GM21619 (cell line): ENCODE measurements at regions not wholly inside any gene's neighbourhood (a gene's known extent, or its start where the extent isn't known, plus 50 kb on each side); places are given as distances from the start of the nearest gene placed in this dataset.
"Not testable (repeated sequence)": the region's sequence is repeated elsewhere in the genome, so short reads cannot be mapped to it uniquely, and the experiment has no call there.

Experiments
- ATAC-seq: cut with Tn5 transposase; IDR thresholded peaks from one replicate; pipeline ENCODE4 v1.9.1; 2021; ENCODE audit not compliant: unreplicated experiment

DNA sequence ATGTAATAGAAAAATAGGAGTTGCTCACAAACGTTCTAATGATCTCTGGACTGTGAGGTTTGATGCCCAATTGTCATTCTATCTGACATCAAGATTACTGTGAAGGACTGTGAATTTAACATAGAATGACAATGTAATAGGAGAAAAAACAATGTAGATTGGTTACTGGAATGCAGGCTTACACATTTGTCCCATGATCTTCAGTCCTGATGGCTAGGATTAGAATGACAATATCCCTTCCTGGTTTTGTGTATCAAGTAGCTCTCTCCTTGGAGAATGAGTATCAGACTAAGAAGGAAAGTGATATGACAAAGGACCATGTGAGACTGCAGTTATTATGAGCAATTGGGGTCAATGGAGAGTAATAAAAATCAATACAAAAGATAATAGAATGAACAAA is 862.2 kb upstream of the C9orf72 start:
- ATAC-seq: no peak

- no peak for ATAC-seq
Measured at GRCh38 chr9:28439688-28440087, 866.4 kb upstream of the C9orf72 start.

- no peak for ATAC-seq
Measured at GRCh38 chr9:28443461-28443860, 870.2 kb upstream of the C9orf72 start.

GRCh38 chr9:28444637-28445036 is 871.4 kb upstream of the C9orf72 start:
- ATAC-seq: no peak

DNA sequence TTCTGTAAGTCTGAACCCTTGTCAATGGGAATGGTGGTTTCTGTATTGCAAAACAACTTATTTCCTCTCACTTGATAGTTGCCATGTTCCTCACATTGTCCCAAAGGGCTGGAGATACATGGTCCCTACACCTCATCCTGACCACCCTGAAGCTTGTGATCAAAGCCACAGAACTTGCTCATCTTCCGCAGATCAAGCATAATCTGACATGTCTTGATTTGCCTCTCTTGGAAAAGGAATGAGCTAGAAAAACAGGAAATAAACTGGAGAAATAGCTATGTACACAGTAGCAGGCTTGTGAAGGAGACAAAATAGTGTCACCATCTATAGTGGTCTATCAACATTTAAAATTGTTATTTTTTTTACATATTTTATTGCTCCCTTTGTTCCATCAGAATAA is 871.9 kb upstream of the C9orf72 start:
- no peak for ATAC-seq

DNA sequence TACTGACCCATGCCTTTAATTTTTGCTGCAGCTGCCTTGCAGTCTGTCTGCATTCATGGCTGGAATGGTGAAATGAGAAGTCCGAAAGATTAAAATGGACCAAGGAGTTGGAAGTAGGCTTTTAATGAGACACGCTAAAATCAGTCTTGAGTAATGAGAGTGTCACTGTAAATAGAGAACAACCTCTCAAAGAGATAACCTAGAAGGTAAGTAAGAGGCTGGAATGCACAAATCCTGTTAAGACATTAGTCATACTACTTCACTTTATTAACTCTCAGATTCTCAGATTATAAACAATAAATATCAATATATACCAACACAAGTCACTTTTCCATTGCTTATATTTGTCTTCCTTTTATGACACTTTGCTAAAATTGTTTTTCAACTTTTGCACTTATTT is 880.6 kb upstream of the C9orf72 start:
- no peak for ATAC-seq

- ATAC-seq: no peak
Measured at GRCh38 chr9:28456861-28457260, 883.6 kb upstream of the C9orf72 start.

- ATAC-seq: no peak
Measured at GRCh38 chr9:28464481-28465216, 891.4 kb upstream of the C9orf72 start.

DNA sequence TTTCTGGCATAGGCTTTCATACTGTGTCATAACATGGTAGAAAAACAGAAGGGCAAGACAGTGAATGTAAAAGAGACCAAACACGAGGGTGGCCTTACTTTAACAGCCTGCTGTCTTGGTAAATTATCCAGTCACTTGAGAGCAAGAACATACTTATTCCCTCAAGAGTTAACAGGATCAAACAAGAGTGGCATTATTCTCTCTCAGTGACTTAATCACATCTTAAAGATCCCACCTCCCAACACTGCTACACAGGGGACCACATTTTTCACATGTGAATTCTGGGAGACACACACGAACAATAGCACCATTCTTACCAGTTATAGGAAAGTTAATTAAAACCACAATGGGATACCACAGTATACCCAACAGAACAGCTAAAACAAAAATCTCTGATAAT is 898.0 kb upstream of the C9orf72 start:
- ATAC-seq: no peak

- ATAC-seq: no peak
Measured at GRCh38 chr9:28487561-28487960, 914.3 kb upstream of the C9orf72 start.

- no peak for ATAC-seq
Measured at GRCh38 chr9:28491121-28491520, 917.8 kb upstream of the C9orf72 start.

- ATAC-seq: not testable (repeated sequence)
Measured at GRCh38 chr9:28498168-28498567, 924.9 kb upstream of the C9orf72 start.

GRCh38 chr9:28502189-28502588 is 928.9 kb upstream of the C9orf72 start:
- no peak for ATAC-seq

DNA sequence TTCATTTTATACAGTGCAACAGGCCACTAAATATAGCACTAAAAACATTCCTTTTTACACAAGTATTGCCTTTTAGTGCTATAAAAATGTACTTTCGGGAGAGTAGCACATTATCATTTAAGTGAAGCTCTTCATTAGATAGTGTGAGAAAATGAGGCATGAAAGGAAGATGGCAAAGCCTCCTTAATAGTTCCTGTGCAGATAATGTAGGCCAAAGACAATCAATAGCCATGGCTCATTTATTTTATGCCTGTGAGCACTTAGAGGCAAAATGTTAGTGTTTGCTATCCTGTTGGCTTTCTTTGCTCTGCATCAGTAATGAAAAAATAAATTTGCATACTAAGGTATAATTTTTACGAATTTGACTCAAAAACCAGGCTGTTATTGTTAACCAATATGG is 929.5 kb upstream of the C9orf72 start:
- no peak for ATAC-seq

GRCh38 chr9:28503573-28503972 is 930.3 kb upstream of the C9orf72 start:
- no peak for ATAC-seq

DNA sequence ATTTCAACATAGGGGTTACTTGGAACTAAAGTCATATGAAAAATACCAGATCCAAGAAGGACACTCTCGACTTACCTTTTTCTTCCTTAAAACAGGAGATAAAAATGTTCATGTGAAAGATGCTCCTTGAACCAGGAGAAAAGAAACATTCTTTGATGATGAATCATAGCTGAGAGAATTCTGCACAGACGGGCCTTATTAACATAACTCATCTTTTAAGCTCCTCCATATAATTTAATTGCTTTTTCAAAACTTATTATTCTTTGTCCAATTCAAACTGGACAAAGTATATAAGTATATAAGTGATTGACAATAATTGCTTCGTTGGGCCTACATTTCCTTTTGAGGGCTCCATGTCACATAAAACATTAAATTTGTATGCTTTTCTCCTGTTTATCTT is 945.2 kb upstream of the C9orf72 start:
- ATAC-seq: no peak

- ATAC-seq: not testable (repeated sequence)
Measured at GRCh38 chr9:28524309-28524708, 951.0 kb upstream of the C9orf72 start.

DNA sequence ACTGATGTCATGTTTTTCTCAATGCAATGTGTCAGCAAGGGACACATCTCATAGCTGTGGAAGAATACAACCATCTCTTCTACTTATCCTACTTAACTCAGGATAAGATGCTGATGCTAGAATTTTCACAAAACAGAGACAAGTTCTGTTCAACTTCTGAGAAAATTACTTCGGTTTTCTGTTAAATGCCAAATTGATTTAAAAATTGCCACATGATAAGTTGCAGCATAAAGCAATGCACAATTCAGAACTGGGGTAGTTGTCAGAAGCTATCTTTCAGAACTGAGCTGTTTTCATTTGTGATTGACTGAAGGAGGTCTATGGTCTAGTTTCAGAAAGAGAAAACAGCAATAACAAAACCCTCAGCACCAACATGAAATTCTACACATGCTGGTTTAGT is 954.8 kb upstream of the C9orf72 start:
- ATAC-seq: no peak

DNA sequence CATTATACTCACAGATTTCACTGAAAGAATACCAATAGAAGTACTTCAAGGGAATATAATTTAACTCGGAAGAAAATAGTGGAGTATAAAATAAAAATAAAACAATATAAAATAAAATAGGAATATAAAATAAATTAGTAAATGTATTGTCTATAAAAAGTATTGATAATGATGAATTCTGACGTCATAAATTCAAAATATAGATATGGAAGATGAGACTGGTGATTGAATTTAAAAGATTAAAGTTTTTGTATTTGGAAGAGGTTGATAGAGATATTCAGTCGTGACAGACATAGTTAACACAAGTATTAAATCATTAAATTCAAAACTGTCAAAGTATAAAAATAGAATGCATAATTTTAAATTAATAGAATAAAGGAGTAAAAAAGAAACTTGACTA is 964.9 kb upstream of the C9orf72 start:
- ATAC-seq: no peak

DNA sequence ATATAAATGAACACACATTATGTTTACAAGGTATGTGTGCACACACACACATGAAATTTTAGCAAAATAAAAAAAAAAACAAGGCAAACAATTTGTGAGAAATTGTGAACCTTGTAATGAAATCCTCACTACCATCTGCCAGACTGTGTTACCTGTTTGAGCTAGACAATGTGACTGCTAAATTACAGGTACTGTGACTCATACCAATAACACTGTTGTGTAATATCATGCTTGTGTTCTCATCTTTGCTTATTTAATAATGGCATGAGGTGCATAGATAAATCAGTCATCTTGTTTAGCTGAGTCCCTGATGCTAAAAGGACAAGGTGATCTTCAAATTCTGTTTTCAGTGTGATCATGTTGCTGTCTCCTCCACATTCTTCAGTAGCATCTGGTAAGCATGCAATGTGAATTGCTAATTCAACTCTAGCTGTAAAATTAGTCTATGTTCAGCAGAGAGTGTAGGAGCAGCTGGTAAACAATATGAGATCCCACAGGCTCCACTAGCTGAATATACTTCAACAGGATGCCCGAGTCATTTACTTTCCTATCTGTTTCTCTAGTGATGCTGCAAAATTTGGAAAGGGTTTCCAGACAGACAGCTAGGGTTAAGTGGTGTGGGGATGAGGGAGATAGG is 966.3 kb upstream of the C9orf72 start:
- no peak for ATAC-seq

DNA sequence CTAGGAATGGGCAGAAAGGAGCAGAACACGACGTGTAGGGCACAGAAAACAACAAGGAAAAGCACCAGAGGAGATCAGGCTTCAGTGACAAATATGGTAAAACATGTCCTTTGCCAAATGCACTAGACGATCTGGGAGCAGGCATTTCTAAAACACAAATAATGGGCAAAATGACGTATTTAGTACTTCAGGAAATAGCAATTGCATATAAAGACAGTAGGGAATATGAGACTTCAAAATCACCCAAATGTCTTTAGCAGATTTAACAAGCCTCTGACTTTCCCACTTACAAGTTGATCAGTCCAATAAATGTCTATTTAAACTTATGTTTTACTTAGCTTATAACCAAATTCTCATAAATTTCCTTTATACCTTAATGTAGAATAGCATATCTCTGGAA is 969.6 kb upstream of the C9orf72 start:
- no peak for ATAC-seq

GRCh38 chr9:28547527-28547926 is 974.2 kb upstream of the C9orf72 start:
- ATAC-seq: no peak
